GM19463 (cell line): ENCODE measurements at regions not wholly inside any gene's neighbourhood (a gene's known extent, or its start where the extent isn't known, plus 50 kb on each side); places are given as distances from the start of the nearest gene placed in this dataset.

Experiments
- ATAC-seq: cut with Tn5 transposase; IDR thresholded peaks from one replicate; pipeline ENCODE4 v1.9.1; 2021; ENCODE audit warnings: mild to moderate bottlenecking, moderate library complexity; ENCODE audit not compliant: unreplicated experiment

DNA sequence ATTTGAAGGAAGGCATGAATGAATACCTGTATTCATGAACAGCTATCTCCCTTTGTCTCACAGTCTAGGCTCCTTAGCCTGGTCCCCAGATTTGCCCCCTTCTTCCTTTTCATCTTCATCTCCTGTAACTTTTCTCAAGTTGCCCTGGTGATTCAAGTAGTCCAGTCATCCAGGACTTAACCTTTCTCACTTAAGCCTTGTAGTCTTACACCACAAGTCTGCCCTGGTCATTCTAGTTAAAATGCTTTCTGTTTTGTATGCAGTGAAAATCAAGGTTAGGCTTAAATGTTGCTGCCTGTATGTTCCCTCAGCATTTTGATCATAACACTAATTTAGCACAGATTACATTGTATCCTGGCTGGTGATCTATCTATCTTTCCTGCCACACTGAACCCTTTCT is 58.5 kb upstream of the SLC7A11 start:
- no peak for ATAC-seq

DNA sequence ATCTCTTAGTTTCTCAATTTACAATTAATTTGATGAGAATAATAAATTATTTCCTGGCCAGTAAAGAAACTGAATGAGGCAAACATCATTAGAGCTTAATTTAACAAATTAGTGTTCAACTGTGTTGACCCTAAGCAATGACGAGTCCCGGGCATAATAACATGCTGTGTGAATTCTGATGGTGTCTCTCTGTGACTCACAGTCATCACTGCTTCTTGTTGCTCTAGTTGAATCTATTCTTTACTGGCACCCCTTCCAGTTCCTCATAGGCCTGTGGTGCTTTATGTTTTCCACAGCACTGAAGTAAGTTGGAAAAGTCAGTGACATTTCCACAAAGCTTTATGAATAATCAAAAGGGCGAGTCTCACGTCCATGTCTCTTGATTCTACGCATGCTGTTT is 57.7 kb upstream of the SLC7A11 start:
- no peak for ATAC-seq

DNA sequence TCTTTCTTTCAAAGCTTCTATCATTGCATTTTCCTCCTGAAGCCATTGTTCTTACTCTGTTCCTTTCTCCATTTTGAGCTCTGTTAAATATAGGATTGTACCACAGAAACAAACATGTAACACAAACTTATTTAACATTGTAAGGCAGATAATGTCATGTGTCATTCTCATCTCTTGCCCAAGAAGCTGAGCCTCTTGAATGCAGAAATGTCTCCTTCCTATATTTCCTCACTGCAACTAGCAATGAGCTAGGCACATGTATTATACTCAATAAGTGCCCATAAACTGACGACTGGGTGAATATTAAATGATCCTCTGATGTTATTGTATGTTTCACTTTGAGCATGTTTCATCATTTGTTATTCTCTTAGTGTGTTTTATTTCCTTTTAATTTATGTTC is 56.7 kb upstream of the SLC7A11 start:
- ATAC-seq, result no peak

GRCh38 chr4:138298431-138298830 is 56.3 kb upstream of the SLC7A11 start:
- ATAC-seq, result no peak

- no peak for ATAC-seq
These were observed 55.7 kb upstream of the SLC7A11 start for GRCh38 chr4:138297743-138298405.

- ATAC-seq, result no peak
These were observed 50.2 kb upstream of the SLC7A11 start for GRCh38 chr4:138292321-138292720.
